Neural cell (in vitro differentiated cells): ENCODE measurements at regions not wholly inside any gene's neighbourhood (a gene's known extent, or its start where the extent isn't known, plus 50 kb on each side); places are given as distances from the start of the nearest gene placed in this dataset.

ENCODE experiments used
- H2AFZ ChIP-seq: fragments of 200-600, 300-800 bp; sonication (generic), shearing (Covaris generic); 2 replicates; pipeline ENCODE4 v1.6.0; 2014; ENCODE audit warnings: low read depth, mild to moderate bottlenecking, antibody characterized with exemption, low read length, moderate library complexity
- H3F3A ChIP-seq: fragments of 200-600 bp; shearing (Covaris generic); 2 replicates; pipeline ENCODE4 v1.6.1; 2016; ENCODE audit warnings: mild to moderate bottlenecking, moderate library complexity, mixed read lengths, antibody characterized with exemption, low read length; ENCODE audit not compliant: insufficient read depth, poor library complexity, severe bottlenecking
- H3K27ac ChIP-seq: fragments of 200-600, 300-800 bp; sonication (generic), shearing (Covaris generic); 2 replicates; pipeline ENCODE4 v1.5.1; 2014; ENCODE audit warnings: mild to moderate bottlenecking, low read length, moderate library complexity
- H3K27me3 ChIP-seq: fragments of 300-800, 200-600 bp; sonication (generic), shearing (Covaris generic); 2 replicates; pipeline ENCODE4 v1.6.0; 2014; ENCODE audit warnings: mild to moderate bottlenecking, low read depth, low read length, moderate library complexity; ENCODE audit not compliant: insufficient read depth
- H3K36me3 ChIP-seq: fragments of 300-800, 200-600 bp; sonication (generic), shearing (Covaris generic); 2 replicates; pipeline ENCODE4 v1.5.1; 2014; ENCODE audit warnings: mild to moderate bottlenecking, antibody characterized with exemption, low read length, moderate library complexity; ENCODE audit not compliant: insufficient read depth
- H3K4me2 ChIP-seq: fragments of 300-800, 200-600 bp; sonication (generic), shearing (Covaris generic); 2 replicates; pipeline ENCODE4 v1.6.0; 2014; ENCODE audit warnings: mild to moderate bottlenecking, low read length
- H3K4me3 ChIP-seq: fragments of 300-800, 200-600 bp; sonication (generic), shearing (Covaris generic); 2 replicates; pipeline ENCODE4 v1.5.1; 2014; ENCODE audit warnings: mild to moderate bottlenecking, low read length, moderate library complexity
- H3K79me2 ChIP-seq: fragments of 200-600 bp; shearing (Covaris generic); replicated peaks from 2 replicates; pipeline ENCODE4 v1.6.0; 2014; ENCODE audit warnings: mild to moderate bottlenecking, low read length, moderate library complexity; ENCODE audit not compliant: insufficient read depth
- H3K9ac ChIP-seq: fragments of 300-800, 200-600 bp; sonication (generic), shearing (Covaris generic); 2 replicates; pipeline ENCODE4 v1.6.1; 2016; ENCODE audit warnings: mild to moderate bottlenecking, low read length, mixed read lengths
- H3K9me2 ChIP-seq: fragments of 200-600 bp; shearing (Covaris generic); 2 replicates; pipeline ENCODE4 v1.6.1; 2016; ENCODE audit warnings: mild to moderate bottlenecking, low read length, mixed read lengths; ENCODE audit not compliant: insufficient read depth
- H3K9me3 ChIP-seq: fragments of 200-600, 300-800 bp; sonication (generic), shearing (Covaris generic); 2 replicates; pipeline ENCODE4 v1.6.1; 2016; ENCODE audit warnings: mild to moderate bottlenecking, mixed run types, low read length, moderate library complexity, mixed read lengths
- H4K20me1 ChIP-seq: fragments of 200-600 bp; shearing (Covaris generic); 2 replicates; pipeline ENCODE4 v1.6.1; 2016; ENCODE audit warnings: mild to moderate bottlenecking, mixed run types; ENCODE audit not compliant: insufficient read depth
- EP300 ChIP-seq: fragments of 450-650 bp; conservative IDR thresholded peaks from 2 replicates; pipeline ENCODE4 v1.6.1; 2014; ENCODE audit warnings: antibody characterized with exemption, mild to moderate bottlenecking, moderate library complexity; ENCODE audit not compliant: poor library complexity, severe bottlenecking
- EZH2 ChIP-seq: fragments of 200-600, 300-800 bp; shearing (Covaris generic), sonication (generic); IDR thresholded peaks from 2 replicates; pipeline ENCODE4 v1.6.1; 2014; ENCODE audit warnings: antibody characterized with exemption, low read length, borderline replicate concordance, mild to moderate bottlenecking; ENCODE audit not compliant: insufficient read depth, poor library complexity, severe bottlenecking
- MXI1 ChIP-seq: fragments of 450-650 bp; conservative IDR thresholded peaks from 2 replicates; pipeline ENCODE4 v1.6.1; 2014; ENCODE audit warnings: antibody characterized with exemption, mild to moderate bottlenecking; ENCODE audit not compliant: poor library complexity, severe bottlenecking
- POLR2AphosphoS5 ChIP-seq: IDR thresholded peaks from 2 replicates; pipeline ENCODE4 v1.6.1; 2012
- RAD21 ChIP-seq: fragments of 450-650 bp; conservative IDR thresholded peaks from 2 replicates; pipeline ENCODE4 v1.6.1; 2014; ENCODE audit warnings: antibody characterized with exemption, mild to moderate bottlenecking, moderate library complexity
- SMC3 ChIP-seq: fragments of 450-650 bp; conservative IDR thresholded peaks from 2 replicates; pipeline ENCODE4 v1.6.1; 2014; ENCODE audit warnings: antibody characterized with exemption, mild to moderate bottlenecking, moderate library complexity; ENCODE audit not compliant: poor library complexity
- TAF1 ChIP-seq: IDR thresholded peaks from 2 replicates; pipeline ENCODE4 v1.6.1; 2012; ENCODE audit warnings: low read depth
- TF ChIP-seq, protein P1 (sequence below): fragments of 450-650 bp; IDR thresholded peaks from 2 replicates; pipeline ENCODE4 v1.5.1; 2014; ENCODE audit warnings: antibody characterized with exemption, mild to moderate bottlenecking, moderate library complexity; ENCODE audit not compliant: poor library complexity, severe bottlenecking
- TF ChIP-seq, protein P2 (sequence below): IDR thresholded peaks from 2 replicates; pipeline ENCODE4 v1.6.1; 2012; ENCODE audit warnings: borderline replicate concordance

DNA sequence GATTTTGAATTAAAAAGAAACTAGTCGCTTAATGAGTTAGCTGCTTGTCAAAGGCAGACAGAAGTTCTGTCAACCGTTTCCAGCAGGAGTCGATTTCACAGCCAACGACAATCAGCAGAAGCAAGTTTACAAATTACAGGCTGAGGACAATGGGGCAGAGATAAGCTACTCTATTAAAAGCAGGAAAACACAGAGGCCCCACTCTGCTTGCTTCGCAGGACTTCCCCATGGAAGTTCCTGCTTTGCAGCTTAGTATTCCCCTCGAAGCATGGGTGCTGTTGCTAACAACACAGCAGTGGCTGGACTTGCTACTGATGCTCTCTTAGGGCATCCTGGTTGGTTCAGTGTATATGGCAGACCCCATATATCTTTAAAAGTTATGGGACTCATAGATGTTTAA, 50.8 kb upstream of the KLF6 start:
- TF ChIP-seq EZH2, result no peak
- no peak for TF ChIP-seq POLR2AphosphoS5
- TF ChIP-seq, protein P1, sequence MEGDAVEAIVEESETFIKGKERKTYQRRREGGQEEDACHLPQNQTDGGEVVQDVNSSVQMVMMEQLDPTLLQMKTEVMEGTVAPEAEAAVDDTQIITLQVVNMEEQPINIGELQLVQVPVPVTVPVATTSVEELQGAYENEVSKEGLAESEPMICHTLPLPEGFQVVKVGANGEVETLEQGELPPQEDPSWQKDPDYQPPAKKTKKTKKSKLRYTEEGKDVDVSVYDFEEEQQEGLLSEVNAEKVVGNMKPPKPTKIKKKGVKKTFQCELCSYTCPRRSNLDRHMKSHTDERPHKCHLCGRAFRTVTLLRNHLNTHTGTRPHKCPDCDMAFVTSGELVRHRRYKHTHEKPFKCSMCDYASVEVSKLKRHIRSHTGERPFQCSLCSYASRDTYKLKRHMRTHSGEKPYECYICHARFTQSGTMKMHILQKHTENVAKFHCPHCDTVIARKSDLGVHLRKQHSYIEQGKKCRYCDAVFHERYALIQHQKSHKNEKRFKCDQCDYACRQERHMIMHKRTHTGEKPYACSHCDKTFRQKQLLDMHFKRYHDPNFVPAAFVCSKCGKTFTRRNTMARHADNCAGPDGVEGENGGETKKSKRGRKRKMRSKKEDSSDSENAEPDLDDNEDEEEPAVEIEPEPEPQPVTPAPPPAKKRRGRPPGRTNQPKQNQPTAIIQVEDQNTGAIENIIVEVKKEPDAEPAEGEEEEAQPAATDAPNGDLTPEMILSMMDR, result no peak
- TF ChIP-seq MXI1, result no peak
- TF ChIP-seq RAD21, result no peak
- TF ChIP-seq EP300, result no peak
- TF ChIP-seq SMC3, result no peak
- TF ChIP-seq, protein P2, sequence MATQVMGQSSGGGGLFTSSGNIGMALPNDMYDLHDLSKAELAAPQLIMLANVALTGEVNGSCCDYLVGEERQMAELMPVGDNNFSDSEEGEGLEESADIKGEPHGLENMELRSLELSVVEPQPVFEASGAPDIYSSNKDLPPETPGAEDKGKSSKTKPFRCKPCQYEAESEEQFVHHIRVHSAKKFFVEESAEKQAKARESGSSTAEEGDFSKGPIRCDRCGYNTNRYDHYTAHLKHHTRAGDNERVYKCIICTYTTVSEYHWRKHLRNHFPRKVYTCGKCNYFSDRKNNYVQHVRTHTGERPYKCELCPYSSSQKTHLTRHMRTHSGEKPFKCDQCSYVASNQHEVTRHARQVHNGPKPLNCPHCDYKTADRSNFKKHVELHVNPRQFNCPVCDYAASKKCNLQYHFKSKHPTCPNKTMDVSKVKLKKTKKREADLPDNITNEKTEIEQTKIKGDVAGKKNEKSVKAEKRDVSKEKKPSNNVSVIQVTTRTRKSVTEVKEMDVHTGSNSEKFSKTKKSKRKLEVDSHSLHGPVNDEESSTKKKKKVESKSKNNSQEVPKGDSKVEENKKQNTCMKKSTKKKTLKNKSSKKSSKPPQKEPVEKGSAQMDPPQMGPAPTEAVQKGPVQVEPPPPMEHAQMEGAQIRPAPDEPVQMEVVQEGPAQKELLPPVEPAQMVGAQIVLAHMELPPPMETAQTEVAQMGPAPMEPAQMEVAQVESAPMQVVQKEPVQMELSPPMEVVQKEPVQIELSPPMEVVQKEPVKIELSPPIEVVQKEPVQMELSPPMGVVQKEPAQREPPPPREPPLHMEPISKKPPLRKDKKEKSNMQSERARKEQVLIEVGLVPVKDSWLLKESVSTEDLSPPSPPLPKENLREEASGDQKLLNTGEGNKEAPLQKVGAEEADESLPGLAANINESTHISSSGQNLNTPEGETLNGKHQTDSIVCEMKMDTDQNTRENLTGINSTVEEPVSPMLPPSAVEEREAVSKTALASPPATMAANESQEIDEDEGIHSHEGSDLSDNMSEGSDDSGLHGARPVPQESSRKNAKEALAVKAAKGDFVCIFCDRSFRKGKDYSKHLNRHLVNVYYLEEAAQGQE, result no peak
- TF ChIP-seq TAF1, result no peak
- no peaks in the 10 kb centered on the region for H3K36me3 ChIP-seq
- H3K4me3 ChIP-seq, result no peak overlapping the region
- H3K27me3 ChIP-seq, result no peaks in the 10 kb centered on the region
- H3K27ac ChIP-seq, result no peak overlapping the region
- no peaks in the 10 kb centered on the region for H3K79me2 ChIP-seq
- H3K9ac ChIP-seq, result no peak overlapping the region
- H4K20me1 ChIP-seq, result no peaks in the 10 kb centered on the region
- H3K9me3 ChIP-seq, result no peaks in the 10 kb centered on the region
- H3F3A ChIP-seq, result no peaks in the 10 kb centered on the region
- no peak overlapping the region for H3K4me2 ChIP-seq
- no peak overlapping the region for H2AFZ ChIP-seq
- H3K9me2 ChIP-seq, result no peaks in the 10 kb centered on the region

DNA sequence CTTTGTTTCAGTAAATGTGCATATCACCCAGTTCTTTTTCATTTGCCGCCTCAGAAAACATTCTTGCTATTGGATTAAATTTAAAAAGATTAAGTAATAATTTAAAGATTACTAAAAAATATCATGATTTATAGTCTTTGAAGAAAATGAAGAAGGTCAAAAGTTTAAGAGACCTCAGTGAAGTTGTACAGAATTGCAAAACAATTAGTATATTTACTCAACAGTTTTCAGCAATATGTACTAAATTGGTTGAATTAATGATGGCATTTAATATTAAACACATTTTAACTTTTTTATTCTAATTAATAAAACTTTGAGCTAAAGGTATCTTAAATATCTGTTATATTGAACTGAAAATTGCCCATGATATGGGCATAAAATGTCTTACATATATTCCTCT, 49.9 kb upstream of the KLF6 start:
- no peaks in the 10 kb centered on the region for H3F3A ChIP-seq
- H2AFZ ChIP-seq, result no peak overlapping the region
- no peaks in the 10 kb centered on the region for H3K36me3 ChIP-seq
- no peaks in the 10 kb centered on the region for H3K9me3 ChIP-seq
- H4K20me1 ChIP-seq, result no peaks in the 10 kb centered on the region
- H3K4me2 ChIP-seq, result no peak overlapping the region
- H3K27ac ChIP-seq, result no peak overlapping the region
- H3K79me2 ChIP-seq, result no peaks in the 10 kb centered on the region
- H3K9ac ChIP-seq, result no peak overlapping the region
- H3K27me3 ChIP-seq, result no peaks in the 10 kb centered on the region
- no peak for TF ChIP-seq EP300
- no peak for TF ChIP-seq SMC3
- no peak for TF ChIP-seq EZH2
- TF ChIP-seq, protein P2, result no peak
- TF ChIP-seq POLR2AphosphoS5, result no peak
- TF ChIP-seq TAF1, result no peak
- no peak for TF ChIP-seq RAD21
- TF ChIP-seq MXI1, result no peak
- TF ChIP-seq, protein P1, result no peak
- no peaks in the 10 kb centered on the region for H3K9me2 ChIP-seq
- H3K4me3 ChIP-seq, result no peak overlapping the region
